Activated T-helper 17 cell treated with anti-CD3 and anti-CD28 coated beads, Interleukin-2, amount 50 U/mL, for 72 hours (primary cell): ENCODE measurements at regions not wholly inside any gene's neighbourhood (a gene's known extent, or its start where the extent isn't known, plus 50 kb on each side); places are given as distances from the start of the nearest gene placed in this dataset.

Source experiments
- ATAC-seq: fragments of 150-1000 bp; cut with Tn5 transposase; replicated peaks from 2 replicates; pipeline ENCODE4 v1.10.0; 2021; ENCODE audit warnings: mild to moderate bottlenecking, moderate library complexity
- H3K27ac Mint-ChIP-seq: one replicate; pipeline ENCODE4 v1.8.0; 2022; ENCODE audit warnings: mixed read lengths
- H3K27me3 Mint-ChIP-seq: one replicate; pipeline ENCODE4 v1.8.0; 2022; ENCODE audit warnings: mixed read lengths
- H3K36me3 Mint-ChIP-seq: one replicate; pipeline ENCODE4 v1.8.0; 2022; ENCODE audit warnings: low read depth, mild to moderate bottlenecking, mixed read lengths
- H3K4me1 Mint-ChIP-seq: one replicate; pipeline ENCODE4 v1.8.0; 2022; ENCODE audit warnings: mixed read lengths
- H3K4me3 Mint-ChIP-seq: one replicate; pipeline ENCODE4 v1.8.0; 2022; ENCODE audit warnings: mild to moderate bottlenecking, mixed read lengths
- H3K9me3 Mint-ChIP-seq: one replicate; pipeline ENCODE4 v1.8.0; 2022; ENCODE audit warnings: mixed read lengths

DNA sequence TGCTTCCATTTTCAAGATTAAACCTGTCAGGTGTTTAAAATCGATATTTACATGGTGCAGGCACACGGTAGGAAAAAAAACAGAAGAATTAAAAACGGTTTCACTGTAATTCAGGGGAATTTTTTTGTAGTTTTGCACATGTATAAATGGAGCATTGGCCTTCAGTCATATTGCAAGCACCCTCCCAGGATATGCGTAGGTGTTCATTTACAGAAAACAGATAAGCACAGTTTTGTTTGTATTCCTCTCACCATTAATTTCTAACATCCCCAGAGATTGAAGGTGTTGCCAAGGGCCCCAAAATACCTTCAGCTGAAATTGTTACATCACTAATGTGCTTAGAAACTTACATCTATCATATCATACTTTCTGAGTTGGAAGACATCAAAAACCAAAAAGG, 427.1 kb upstream of the NR2F2 start:
- H3K9me3 Mint-ChIP-seq: no peaks in the 10 kb centered on the region
- H3K27ac Mint-ChIP-seq: no peak overlapping the region
- H3K4me1 Mint-ChIP-seq: no peaks in the 10 kb centered on the region
- no peaks in the 10 kb centered on the region for H3K27me3 Mint-ChIP-seq
- ATAC-seq: no peak
- no peak overlapping the region for H3K4me3 Mint-ChIP-seq
- H3K36me3 Mint-ChIP-seq: no peaks in the 10 kb centered on the region

DNA sequence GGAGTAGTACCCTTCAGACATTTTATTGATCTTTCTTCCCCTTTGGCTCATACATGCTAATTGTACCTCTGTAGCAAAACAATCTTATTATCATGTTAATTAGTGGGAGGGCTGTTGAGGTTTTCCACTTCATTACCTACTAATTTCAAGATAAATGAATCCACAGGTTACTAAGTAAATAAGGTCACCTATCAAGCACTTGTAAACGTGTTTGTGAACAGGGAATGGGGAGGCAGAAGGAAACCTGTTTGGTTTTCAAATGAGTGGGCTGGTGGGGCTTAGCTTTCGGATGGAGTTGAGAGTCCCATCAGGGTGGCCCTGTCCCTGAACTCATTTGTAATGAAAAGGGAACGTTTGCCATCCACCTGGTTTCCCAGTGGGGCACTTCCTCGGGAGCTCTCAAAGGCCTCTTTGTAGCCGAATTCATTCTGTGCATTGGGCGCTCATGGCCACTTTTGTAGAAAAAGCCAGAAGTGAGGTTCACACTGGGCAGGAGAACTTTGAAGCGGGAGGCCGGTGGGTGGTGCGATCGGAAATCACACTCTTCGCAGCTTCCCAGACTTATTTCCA, 419.8 kb upstream of the NR2F2 start:
- Mint-ChIP-seq H3K27ac (no peak overlapping the region), H3K4me3 (no peak overlapping the region), H3K9me3 (peaks cover 4% of the 10 kb centered on the region), H3K27me3 (no peaks in the 10 kb centered on the region), H3K36me3 (no peaks in the 10 kb centered on the region), H3K4me1 (no peaks in the 10 kb centered on the region)
- ATAC-seq: no peak

DNA sequence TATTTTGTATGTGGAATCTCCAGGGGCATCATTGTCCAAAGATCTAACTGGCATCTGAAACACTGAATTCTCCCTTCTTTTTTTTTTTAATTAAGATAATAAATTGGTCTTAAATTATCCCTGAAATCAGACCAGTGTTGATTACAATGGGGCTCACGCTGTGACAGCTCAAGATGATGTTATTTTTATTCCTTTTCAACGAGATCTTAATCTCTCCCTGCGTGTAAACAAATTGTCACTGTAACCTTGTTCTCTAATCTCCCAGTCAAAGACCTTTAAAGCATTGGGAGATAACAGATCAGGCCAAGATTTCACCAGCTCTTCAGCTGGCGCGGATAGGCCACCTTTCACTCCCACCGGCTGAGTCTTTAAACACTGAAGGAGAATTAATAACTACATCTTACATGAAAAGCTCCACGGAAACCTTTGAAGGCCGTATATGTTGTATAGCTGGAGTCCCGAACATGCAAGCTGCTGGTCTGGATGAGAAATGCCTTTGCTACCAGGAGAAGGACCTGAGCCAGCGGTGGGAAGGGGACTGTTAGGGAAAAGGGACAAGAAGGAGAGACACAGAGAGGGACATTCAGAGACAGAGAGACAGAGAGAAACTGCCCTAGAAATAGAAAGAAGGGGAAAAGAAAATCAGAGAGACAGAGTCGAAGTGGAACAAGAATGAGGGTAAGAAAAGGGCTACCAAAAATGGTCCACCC, 418.8 kb upstream of the NR2F2 start:
- H3K27ac Mint-ChIP-seq: no peak overlapping the region
- H3K9me3 Mint-ChIP-seq: peaks cover 4% of the 10 kb centered on the region
- no peaks in the 10 kb centered on the region for H3K4me1 Mint-ChIP-seq
- H3K27me3 Mint-ChIP-seq: no peaks in the 10 kb centered on the region
- no peak for ATAC-seq
- H3K4me3 Mint-ChIP-seq: no peak overlapping the region
- H3K36me3 Mint-ChIP-seq: no peaks in the 10 kb centered on the region

DNA sequence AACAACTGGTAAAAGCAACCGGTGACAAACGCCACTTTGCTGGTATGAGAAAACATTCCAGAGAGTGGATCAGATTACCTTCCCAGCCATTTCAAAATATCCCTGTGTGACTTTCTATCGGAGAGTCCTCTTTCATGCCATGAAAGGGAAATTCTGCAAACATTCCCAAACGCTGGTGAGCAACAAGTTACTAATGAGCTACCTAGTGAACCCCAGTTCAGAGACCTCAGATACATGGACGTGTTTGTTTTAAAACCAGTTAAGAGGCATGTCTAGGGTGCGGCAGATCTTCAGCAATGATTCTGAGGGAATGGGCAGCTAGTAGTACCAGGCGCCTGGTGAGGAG, 418.2 kb upstream of the NR2F2 start:
- no peak for ATAC-seq
- Mint-ChIP-seq H3K27me3 (no peaks in the 10 kb centered on the region), H3K27ac (no peak overlapping the region), H3K4me3 (no peak overlapping the region), H3K9me3 (peaks cover 4% of the 10 kb centered on the region), H3K36me3 (no peaks in the 10 kb centered on the region), H3K4me1 (no peaks in the 10 kb centered on the region)

DNA sequence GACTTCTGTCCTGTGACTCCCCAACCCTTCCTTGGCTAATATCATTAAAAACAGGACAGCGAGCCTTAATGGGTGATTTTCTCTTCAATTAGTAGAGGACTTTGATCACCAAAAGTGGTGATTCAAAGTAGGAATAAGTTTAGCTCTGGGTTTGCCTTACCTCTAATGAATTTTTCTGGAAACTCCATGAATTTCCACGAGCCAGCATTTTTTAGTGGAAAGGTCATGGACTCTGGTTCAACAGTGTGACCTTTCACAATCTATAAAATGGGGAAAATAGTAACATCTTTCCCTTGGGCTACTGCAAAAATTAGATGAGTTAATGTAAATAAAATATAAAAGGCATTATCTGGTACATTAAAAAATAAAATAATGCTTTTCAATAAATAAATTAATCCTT, 417.8 kb upstream of the NR2F2 start:
- no peak for ATAC-seq
- H3K36me3 Mint-ChIP-seq: no peaks in the 10 kb centered on the region
- H3K4me1 Mint-ChIP-seq: no peaks in the 10 kb centered on the region
- no peak overlapping the region for H3K27ac Mint-ChIP-seq
- no peaks in the 10 kb centered on the region for H3K27me3 Mint-ChIP-seq
- no peak overlapping the region for H3K4me3 Mint-ChIP-seq
- peaks cover 4% of the 10 kb centered on the region for H3K9me3 Mint-ChIP-seq

DNA sequence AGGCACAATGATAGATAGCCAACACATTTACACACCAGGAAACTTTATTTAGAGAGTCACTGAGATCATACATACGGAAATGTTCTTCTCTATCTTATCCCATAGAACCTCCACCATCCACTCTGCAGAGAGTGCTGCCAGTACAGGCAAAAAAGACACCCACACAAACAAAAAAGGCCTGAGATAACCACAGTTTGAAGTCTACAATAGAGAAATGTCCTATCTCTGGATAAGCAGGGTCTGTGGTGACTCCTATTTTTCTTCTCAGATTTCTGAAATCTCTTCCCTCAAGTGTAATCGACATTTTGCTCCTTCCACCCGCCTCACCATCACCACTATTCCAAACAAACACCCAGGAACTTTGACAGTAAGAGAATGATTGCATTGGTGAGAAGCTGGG, 413.9 kb upstream of the NR2F2 start:
- no peaks in the 10 kb centered on the region for H3K9me3 Mint-ChIP-seq

DNA sequence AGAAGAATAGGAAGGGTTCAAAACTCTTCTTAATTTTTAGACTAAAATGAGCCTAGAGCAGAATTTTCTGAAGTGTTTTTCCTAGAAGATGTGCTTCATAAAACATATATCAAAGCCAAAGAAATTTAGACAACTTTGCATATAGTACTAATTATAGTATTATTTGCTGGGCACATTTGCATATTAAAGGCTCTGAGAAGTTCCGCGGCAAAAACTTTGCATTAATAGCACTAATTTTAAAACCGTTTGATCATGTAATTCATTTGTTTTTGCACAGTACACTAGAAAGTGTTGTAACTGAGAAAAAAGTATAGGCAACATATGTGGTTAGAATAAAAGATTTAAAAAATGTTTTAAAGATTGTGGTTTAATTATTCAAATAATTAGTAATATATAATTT, 412.0 kb upstream of the NR2F2 start:
- H3K4me3 Mint-ChIP-seq: no peak overlapping the region
- no peak for ATAC-seq
- no peaks in the 10 kb centered on the region for H3K9me3 Mint-ChIP-seq
- H3K36me3 Mint-ChIP-seq: no peaks in the 10 kb centered on the region
- H3K27ac Mint-ChIP-seq: no peak overlapping the region
- no peaks in the 10 kb centered on the region for H3K27me3 Mint-ChIP-seq
- H3K4me1 Mint-ChIP-seq: no peaks in the 10 kb centered on the region

More for the DNA sequence above, 413.9 kb upstream of the NR2F2 start:
- Mint-ChIP-seq H3K27ac (no peak overlapping the region), H3K27me3 (no peaks in the 10 kb centered on the region), H3K4me1 (no peaks in the 10 kb centered on the region), H3K4me3 (no peak overlapping the region), H3K36me3 (no peaks in the 10 kb centered on the region)
- ATAC-seq: no peak

DNA sequence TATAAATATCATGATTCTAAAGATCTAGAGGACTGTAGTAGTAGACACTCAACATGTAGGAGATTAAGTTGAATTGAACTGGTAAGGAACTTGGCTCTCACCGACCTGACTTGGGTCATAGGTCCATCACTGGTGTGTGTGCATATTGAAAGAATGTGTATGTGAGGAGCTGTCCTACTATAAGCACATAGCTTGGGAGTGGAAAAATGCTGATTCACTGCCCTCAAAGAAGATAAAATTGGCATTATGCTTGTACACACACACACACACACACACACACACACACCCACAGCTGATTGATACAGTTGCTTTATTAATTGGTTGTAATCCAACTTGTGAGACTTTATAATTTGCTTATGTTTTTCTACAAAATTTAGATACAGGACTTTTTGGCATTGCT, 411.0 kb upstream of the NR2F2 start:
- no peaks in the 10 kb centered on the region for H3K9me3 Mint-ChIP-seq
- no peaks in the 10 kb centered on the region for H3K36me3 Mint-ChIP-seq
- H3K4me1 Mint-ChIP-seq: no peaks in the 10 kb centered on the region
- no peak for ATAC-seq
- H3K4me3 Mint-ChIP-seq: no peak overlapping the region
- H3K27me3 Mint-ChIP-seq: no peaks in the 10 kb centered on the region
- no peak overlapping the region for H3K27ac Mint-ChIP-seq

DNA sequence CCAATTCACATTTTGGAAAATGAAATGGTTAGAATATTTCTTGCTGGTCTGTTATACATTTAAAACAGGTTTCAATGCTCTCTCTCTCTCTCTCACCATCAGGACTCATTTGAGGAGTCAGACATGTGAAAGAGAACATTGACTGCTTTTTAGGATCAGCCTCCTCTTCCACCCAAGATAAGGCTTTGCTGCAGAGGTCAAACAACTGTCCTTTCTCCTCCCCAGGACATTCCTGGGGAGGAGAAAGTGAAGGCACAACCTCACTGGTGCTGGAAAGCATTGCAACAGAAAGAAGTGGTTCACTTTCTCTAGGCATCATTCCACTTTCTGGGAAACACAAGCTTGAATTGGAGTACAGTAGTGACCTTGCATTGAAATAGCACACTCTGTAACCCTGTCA, 409.1 kb upstream of the NR2F2 start:
- no peaks in the 10 kb centered on the region for H3K4me1 Mint-ChIP-seq
- no peak overlapping the region for H3K27ac Mint-ChIP-seq
- no peaks in the 10 kb centered on the region for H3K36me3 Mint-ChIP-seq
- no peak overlapping the region for H3K4me3 Mint-ChIP-seq
- no peak for ATAC-seq
- H3K27me3 Mint-ChIP-seq: no peaks in the 10 kb centered on the region
- H3K9me3 Mint-ChIP-seq: no peaks in the 10 kb centered on the region

DNA sequence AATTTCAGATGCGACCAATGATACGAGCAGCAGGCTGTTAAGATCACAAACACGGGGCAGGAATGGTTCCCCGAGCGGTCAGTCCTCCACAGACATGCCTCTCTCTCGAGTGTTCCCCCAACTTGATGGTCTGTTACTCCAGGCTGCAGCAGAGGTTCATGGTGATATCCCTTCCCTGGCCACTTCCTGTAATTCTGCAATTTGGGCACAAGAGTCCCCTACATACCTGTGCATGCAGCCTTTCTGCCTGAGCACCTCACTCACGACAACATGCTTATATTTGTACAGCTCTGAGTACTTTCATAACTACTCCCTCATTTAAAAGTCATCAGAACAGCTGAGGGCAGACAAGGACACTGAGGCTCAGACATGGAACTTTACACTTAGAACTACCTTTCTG, 408.1 kb upstream of the NR2F2 start:
- Mint-ChIP-seq H3K4me3 (no peak overlapping the region), H3K9me3 (no peaks in the 10 kb centered on the region), H3K27me3 (no peaks in the 10 kb centered on the region), H3K36me3 (no peaks in the 10 kb centered on the region), H3K4me1 (no peaks in the 10 kb centered on the region), H3K27ac (no peak overlapping the region)
- no peak for ATAC-seq

DNA sequence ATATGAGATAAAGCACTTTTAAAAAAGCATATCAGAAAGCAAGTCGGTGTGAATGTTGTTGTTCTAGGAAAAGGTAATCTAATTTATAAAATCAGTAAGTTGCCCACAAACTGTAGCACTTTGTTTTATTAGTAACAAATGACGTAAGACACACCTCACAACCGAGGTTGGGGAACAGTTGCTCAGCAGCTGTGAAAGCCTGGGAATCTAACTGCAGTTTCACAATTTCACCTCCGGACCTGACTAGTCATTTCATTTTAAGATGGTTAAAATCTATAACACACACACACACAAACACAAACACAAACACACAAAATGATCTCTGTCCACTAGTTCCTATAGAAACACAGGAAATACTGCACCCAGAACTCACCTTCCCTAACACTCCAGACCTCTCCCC, 406.7 kb upstream of the NR2F2 start:
- H3K27me3 Mint-ChIP-seq: no peaks in the 10 kb centered on the region
- H3K4me3 Mint-ChIP-seq: no peak overlapping the region
- H3K9me3 Mint-ChIP-seq: no peaks in the 10 kb centered on the region
- no peak for ATAC-seq
- H3K36me3 Mint-ChIP-seq: no peaks in the 10 kb centered on the region
- no peak overlapping the region for H3K27ac Mint-ChIP-seq
- H3K4me1 Mint-ChIP-seq: no peaks in the 10 kb centered on the region

DNA sequence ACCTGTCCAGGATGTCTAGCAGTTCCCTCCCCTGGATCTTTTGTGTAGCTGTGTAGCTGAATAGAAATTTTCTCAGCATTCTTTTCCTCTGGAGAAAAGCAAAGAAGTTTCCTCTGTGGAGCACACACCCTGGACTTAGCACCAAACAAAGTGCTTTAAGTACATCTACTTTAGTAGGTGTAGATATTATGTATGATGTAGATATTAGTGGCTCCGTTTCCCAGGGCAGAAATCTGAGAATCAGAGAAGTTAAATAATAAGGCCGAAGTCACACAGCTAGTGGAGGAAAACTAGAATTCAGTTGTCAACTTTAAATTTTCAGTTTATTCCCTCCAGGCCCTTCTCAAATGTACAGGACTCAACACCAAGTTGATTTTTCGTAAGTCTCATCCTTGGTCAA, 401.7 kb upstream of the NR2F2 start:
- ATAC-seq: no peak
- no peaks in the 10 kb centered on the region for H3K4me1 Mint-ChIP-seq
- H3K27me3 Mint-ChIP-seq: no peaks in the 10 kb centered on the region
- H3K4me3 Mint-ChIP-seq: no peak overlapping the region
- H3K9me3 Mint-ChIP-seq: no peaks in the 10 kb centered on the region
- H3K36me3 Mint-ChIP-seq: no peaks in the 10 kb centered on the region
- H3K27ac Mint-ChIP-seq: no peak overlapping the region

DNA sequence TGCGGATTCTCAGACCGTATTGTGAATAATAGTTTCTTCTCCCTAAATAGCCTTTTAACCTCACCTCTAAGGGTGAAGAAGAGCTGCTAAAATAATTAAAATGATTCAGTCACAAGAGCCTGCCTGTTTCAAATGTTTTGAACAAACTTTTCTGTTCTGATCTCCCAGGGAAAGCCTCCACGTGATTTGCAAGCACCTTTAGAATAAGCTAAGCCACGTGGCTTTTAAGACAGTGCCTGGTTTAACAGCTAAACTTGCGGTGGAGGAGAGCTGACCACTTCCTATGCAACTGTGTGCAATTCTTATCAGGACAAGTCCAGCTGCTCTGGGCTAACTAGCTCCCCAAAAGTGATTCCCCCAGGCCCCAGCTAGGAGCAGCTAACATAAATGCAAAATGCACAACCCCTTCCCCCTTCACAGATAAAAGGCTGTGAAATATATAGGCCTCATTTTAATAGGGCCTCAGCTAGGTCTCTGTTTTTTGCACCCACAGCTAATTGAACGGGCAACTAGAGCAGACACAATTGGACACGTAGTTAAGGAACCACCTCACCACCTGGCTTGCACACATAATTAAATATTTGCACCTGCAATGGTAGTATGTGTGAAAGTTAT, 401.2 kb upstream of the NR2F2 start:
- no peak overlapping the region for H3K4me3 Mint-ChIP-seq
- no peaks in the 10 kb centered on the region for H3K27me3 Mint-ChIP-seq
- no peaks in the 10 kb centered on the region for H3K4me1 Mint-ChIP-seq
- H3K9me3 Mint-ChIP-seq: no peaks in the 10 kb centered on the region
- no peak overlapping the region for H3K27ac Mint-ChIP-seq
- H3K36me3 Mint-ChIP-seq: no peaks in the 10 kb centered on the region
- no peak for ATAC-seq

DNA sequence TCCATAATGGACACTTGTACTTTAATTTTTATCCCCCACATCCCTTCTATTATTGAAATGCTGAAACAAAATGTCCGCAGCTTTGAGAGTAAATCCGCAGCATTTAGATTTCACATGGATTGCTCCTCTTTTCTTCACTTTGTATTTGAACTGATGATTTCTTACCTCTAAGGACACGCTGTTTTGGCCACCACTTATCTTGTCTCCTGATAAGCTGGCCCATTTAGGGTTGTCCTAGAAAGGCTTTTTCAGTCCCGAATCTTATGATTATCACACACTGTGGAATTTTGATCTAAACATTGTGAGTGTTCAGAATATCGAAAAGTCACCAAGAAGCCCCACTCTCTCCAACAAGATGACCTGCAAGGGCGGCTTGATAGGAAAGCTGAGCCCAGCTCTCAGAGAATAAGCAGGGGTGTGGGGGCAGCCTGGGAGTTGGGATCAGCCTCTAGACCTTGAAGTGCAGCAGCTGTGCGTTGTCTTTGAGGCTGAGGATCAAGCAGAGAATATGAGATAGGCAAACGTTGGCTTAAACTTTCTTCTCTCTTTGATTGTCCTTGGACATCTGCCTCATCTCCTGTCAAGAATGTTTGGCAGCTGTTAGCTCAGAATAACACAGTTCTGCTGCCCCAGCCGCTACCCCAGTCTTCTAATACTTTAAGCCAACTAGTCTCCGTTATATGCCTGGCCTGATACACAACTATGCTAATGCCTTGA, 399.7 kb upstream of the NR2F2 start:
- H3K27ac Mint-ChIP-seq: no peak overlapping the region
- ATAC-seq: no peak
- H3K9me3 Mint-ChIP-seq: no peaks in the 10 kb centered on the region
- no peaks in the 10 kb centered on the region for H3K27me3 Mint-ChIP-seq
- H3K4me1 Mint-ChIP-seq: no peaks in the 10 kb centered on the region
- no peaks in the 10 kb centered on the region for H3K36me3 Mint-ChIP-seq
- H3K4me3 Mint-ChIP-seq: no peak overlapping the region

DNA sequence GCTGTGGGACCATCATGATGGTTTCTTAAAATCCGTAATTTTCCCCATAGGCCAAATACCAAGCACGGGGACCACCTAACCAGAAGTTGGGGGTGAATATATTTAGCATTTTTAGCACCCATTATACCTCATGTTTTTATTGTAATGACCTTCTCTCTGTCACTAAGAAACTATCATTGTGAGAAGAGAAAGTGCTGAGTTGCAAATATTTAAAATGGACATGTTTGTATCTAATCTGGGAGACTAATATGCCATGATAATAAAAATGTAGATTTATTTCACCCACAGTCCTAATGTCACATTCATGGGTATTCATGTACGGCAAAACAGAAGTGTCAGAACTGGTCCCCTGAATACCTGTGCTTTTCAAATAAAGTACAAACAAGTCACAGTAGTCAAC, 398.9 kb upstream of the NR2F2 start:
- H3K4me1 Mint-ChIP-seq: no peaks in the 10 kb centered on the region
- no peaks in the 10 kb centered on the region for H3K9me3 Mint-ChIP-seq
- no peak for ATAC-seq
- H3K27ac Mint-ChIP-seq: no peak overlapping the region
- no peak overlapping the region for H3K4me3 Mint-ChIP-seq
- H3K36me3 Mint-ChIP-seq: no peaks in the 10 kb centered on the region
- H3K27me3 Mint-ChIP-seq: no peaks in the 10 kb centered on the region
